Neural cell (in vitro differentiated cells): ENCODE measurements at regions not wholly inside any gene's neighbourhood (a gene's known extent, or its start where the extent isn't known, plus 50 kb on each side); places are given as distances from the start of the nearest gene placed in this dataset.
"Not testable (repeated sequence)": the region's sequence is repeated elsewhere in the genome, so short reads cannot be mapped to it uniquely, and the experiment has no call there.

ENCODE experiments used
- H2AFZ ChIP-seq: fragments of 200-600, 300-800 bp; sonication (generic), shearing (Covaris generic); 2 replicates; pipeline ENCODE4 v1.6.0; 2014; ENCODE audit warnings: low read depth, mild to moderate bottlenecking, antibody characterized with exemption, low read length, moderate library complexity
- H3F3A ChIP-seq: fragments of 200-600 bp; shearing (Covaris generic); 2 replicates; pipeline ENCODE4 v1.6.1; 2016; ENCODE audit warnings: mild to moderate bottlenecking, moderate library complexity, mixed read lengths, antibody characterized with exemption, low read length; ENCODE audit not compliant: insufficient read depth, poor library complexity, severe bottlenecking
- H3K27ac ChIP-seq: fragments of 200-600, 300-800 bp; sonication (generic), shearing (Covaris generic); 2 replicates; pipeline ENCODE4 v1.5.1; 2014; ENCODE audit warnings: mild to moderate bottlenecking, low read length, moderate library complexity
- H3K27me3 ChIP-seq: fragments of 300-800, 200-600 bp; sonication (generic), shearing (Covaris generic); 2 replicates; pipeline ENCODE4 v1.6.0; 2014; ENCODE audit warnings: mild to moderate bottlenecking, low read depth, low read length, moderate library complexity; ENCODE audit not compliant: insufficient read depth
- H3K36me3 ChIP-seq: fragments of 300-800, 200-600 bp; sonication (generic), shearing (Covaris generic); 2 replicates; pipeline ENCODE4 v1.5.1; 2014; ENCODE audit warnings: mild to moderate bottlenecking, antibody characterized with exemption, low read length, moderate library complexity; ENCODE audit not compliant: insufficient read depth
- H3K4me2 ChIP-seq: fragments of 300-800, 200-600 bp; sonication (generic), shearing (Covaris generic); 2 replicates; pipeline ENCODE4 v1.6.0; 2014; ENCODE audit warnings: mild to moderate bottlenecking, low read length
- H3K4me3 ChIP-seq: fragments of 300-800, 200-600 bp; sonication (generic), shearing (Covaris generic); 2 replicates; pipeline ENCODE4 v1.5.1; 2014; ENCODE audit warnings: mild to moderate bottlenecking, low read length, moderate library complexity
- H3K79me2 ChIP-seq: fragments of 200-600 bp; shearing (Covaris generic); replicated peaks from 2 replicates; pipeline ENCODE4 v1.6.0; 2014; ENCODE audit warnings: mild to moderate bottlenecking, low read length, moderate library complexity; ENCODE audit not compliant: insufficient read depth
- H3K9ac ChIP-seq: fragments of 300-800, 200-600 bp; sonication (generic), shearing (Covaris generic); 2 replicates; pipeline ENCODE4 v1.6.1; 2016; ENCODE audit warnings: mild to moderate bottlenecking, low read length, mixed read lengths
- H3K9me2 ChIP-seq: fragments of 200-600 bp; shearing (Covaris generic); 2 replicates; pipeline ENCODE4 v1.6.1; 2016; ENCODE audit warnings: mild to moderate bottlenecking, low read length, mixed read lengths; ENCODE audit not compliant: insufficient read depth
- H3K9me3 ChIP-seq: fragments of 200-600, 300-800 bp; sonication (generic), shearing (Covaris generic); 2 replicates; pipeline ENCODE4 v1.6.1; 2016; ENCODE audit warnings: mild to moderate bottlenecking, mixed run types, low read length, moderate library complexity, mixed read lengths
- H4K20me1 ChIP-seq: fragments of 200-600 bp; shearing (Covaris generic); 2 replicates; pipeline ENCODE4 v1.6.1; 2016; ENCODE audit warnings: mild to moderate bottlenecking, mixed run types; ENCODE audit not compliant: insufficient read depth
- CTCF ChIP-seq: fragments of 450-650 bp; IDR thresholded peaks from 2 replicates; pipeline ENCODE4 v1.5.1; 2014; ENCODE audit warnings: antibody characterized with exemption, mild to moderate bottlenecking, moderate library complexity; ENCODE audit not compliant: poor library complexity, severe bottlenecking
- EP300 ChIP-seq: fragments of 450-650 bp; conservative IDR thresholded peaks from 2 replicates; pipeline ENCODE4 v1.6.1; 2014; ENCODE audit warnings: antibody characterized with exemption, mild to moderate bottlenecking, moderate library complexity; ENCODE audit not compliant: poor library complexity, severe bottlenecking
- EZH2 ChIP-seq: fragments of 200-600, 300-800 bp; shearing (Covaris generic), sonication (generic); IDR thresholded peaks from 2 replicates; pipeline ENCODE4 v1.6.1; 2014; ENCODE audit warnings: antibody characterized with exemption, low read length, borderline replicate concordance, mild to moderate bottlenecking; ENCODE audit not compliant: insufficient read depth, poor library complexity, severe bottlenecking
- MXI1 ChIP-seq: fragments of 450-650 bp; conservative IDR thresholded peaks from 2 replicates; pipeline ENCODE4 v1.6.1; 2014; ENCODE audit warnings: antibody characterized with exemption, mild to moderate bottlenecking; ENCODE audit not compliant: poor library complexity, severe bottlenecking
- POLR2AphosphoS5 ChIP-seq: IDR thresholded peaks from 2 replicates; pipeline ENCODE4 v1.6.1; 2012
- RAD21 ChIP-seq: fragments of 450-650 bp; conservative IDR thresholded peaks from 2 replicates; pipeline ENCODE4 v1.6.1; 2014; ENCODE audit warnings: antibody characterized with exemption, mild to moderate bottlenecking, moderate library complexity
- SMC3 ChIP-seq: fragments of 450-650 bp; conservative IDR thresholded peaks from 2 replicates; pipeline ENCODE4 v1.6.1; 2014; ENCODE audit warnings: antibody characterized with exemption, mild to moderate bottlenecking, moderate library complexity; ENCODE audit not compliant: poor library complexity
- TAF1 ChIP-seq: IDR thresholded peaks from 2 replicates; pipeline ENCODE4 v1.6.1; 2012; ENCODE audit warnings: low read depth
- TF ChIP-seq, protein P1 (sequence below): IDR thresholded peaks from 2 replicates; pipeline ENCODE4 v1.6.1; 2012; ENCODE audit warnings: borderline replicate concordance

- H3K36me3 ChIP-seq: no peaks in the 10 kb centered on the region
- no peak overlapping the region for H2AFZ ChIP-seq
- no peak overlapping the region for H3K9ac ChIP-seq
- TF ChIP-seq MXI1: no peak
- no peak for TF ChIP-seq SMC3
- TF ChIP-seq EP300: no peak
- TF ChIP-seq RAD21: no peak
- TF ChIP-seq CTCF: no peak
- H3K79me2 ChIP-seq: no peaks in the 10 kb centered on the region
- no peak overlapping the region for H3K27ac ChIP-seq
- H3K4me2 ChIP-seq: no peak overlapping the region
- H3K9me2 ChIP-seq: no peaks in the 10 kb centered on the region
- no peaks in the 10 kb centered on the region for H3K9me3 ChIP-seq
- H4K20me1 ChIP-seq: no peaks in the 10 kb centered on the region
- H3K27me3 ChIP-seq: no peaks in the 10 kb centered on the region
- no peak overlapping the region for H3K4me3 ChIP-seq
- H3F3A ChIP-seq: no peaks in the 10 kb centered on the region
These were observed 266.8 kb upstream of the SMIM21 start for GRCh38 chr18:75694292-75694691.

- Histone ChIP-seq H3K27me3 (no peaks in the 10 kb centered on the region), H3K4me2 (no peak overlapping the region), H3K9me2 (no peaks in the 10 kb centered on the region), H3K4me3 (no peak overlapping the region), H2AFZ (no peak overlapping the region), H3K27ac (no peak overlapping the region), H3K79me2 (no peaks in the 10 kb centered on the region), H3F3A (no peaks in the 10 kb centered on the region), H3K36me3 (no peaks in the 10 kb centered on the region), H3K9ac (no peak overlapping the region), H3K9me3 (no peaks in the 10 kb centered on the region), H4K20me1 (no peaks in the 10 kb centered on the region)
- no peak for TF ChIP-seq MXI1
- no peak for TF ChIP-seq CTCF
- TF ChIP-seq, protein P1, sequence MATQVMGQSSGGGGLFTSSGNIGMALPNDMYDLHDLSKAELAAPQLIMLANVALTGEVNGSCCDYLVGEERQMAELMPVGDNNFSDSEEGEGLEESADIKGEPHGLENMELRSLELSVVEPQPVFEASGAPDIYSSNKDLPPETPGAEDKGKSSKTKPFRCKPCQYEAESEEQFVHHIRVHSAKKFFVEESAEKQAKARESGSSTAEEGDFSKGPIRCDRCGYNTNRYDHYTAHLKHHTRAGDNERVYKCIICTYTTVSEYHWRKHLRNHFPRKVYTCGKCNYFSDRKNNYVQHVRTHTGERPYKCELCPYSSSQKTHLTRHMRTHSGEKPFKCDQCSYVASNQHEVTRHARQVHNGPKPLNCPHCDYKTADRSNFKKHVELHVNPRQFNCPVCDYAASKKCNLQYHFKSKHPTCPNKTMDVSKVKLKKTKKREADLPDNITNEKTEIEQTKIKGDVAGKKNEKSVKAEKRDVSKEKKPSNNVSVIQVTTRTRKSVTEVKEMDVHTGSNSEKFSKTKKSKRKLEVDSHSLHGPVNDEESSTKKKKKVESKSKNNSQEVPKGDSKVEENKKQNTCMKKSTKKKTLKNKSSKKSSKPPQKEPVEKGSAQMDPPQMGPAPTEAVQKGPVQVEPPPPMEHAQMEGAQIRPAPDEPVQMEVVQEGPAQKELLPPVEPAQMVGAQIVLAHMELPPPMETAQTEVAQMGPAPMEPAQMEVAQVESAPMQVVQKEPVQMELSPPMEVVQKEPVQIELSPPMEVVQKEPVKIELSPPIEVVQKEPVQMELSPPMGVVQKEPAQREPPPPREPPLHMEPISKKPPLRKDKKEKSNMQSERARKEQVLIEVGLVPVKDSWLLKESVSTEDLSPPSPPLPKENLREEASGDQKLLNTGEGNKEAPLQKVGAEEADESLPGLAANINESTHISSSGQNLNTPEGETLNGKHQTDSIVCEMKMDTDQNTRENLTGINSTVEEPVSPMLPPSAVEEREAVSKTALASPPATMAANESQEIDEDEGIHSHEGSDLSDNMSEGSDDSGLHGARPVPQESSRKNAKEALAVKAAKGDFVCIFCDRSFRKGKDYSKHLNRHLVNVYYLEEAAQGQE: no peak
- no peak for TF ChIP-seq EP300
- no peak for TF ChIP-seq TAF1
- no peak for TF ChIP-seq SMC3
- TF ChIP-seq RAD21: no peak
- TF ChIP-seq POLR2AphosphoS5: no peak
- TF ChIP-seq EZH2: no peak
These were observed 264.0 kb upstream of the SMIM21 start for GRCh38 chr18:75691483-75691882.

DNA sequence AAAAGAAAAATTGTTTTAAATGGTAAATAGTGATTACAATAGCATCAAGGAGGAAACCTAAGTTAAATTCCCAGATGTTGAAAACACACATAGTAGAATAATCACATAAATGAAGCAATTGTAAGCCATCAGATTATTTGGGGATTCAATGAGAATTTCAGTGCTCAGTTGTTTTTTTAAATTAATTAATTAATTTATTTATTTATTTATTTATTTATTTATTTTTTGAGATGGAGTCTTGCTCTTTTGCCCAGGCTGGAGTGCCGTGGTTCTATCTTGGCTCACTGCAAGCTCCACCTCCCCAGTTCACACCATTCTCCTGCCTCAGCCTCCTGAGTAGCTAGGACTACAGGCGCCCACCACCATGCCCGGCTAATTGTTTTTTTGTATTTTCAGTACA is 262.8 kb upstream of the SMIM21 start:
- H3K4me2 ChIP-seq, H3K79me2 ChIP-seq, H3K9me2 ChIP-seq: not testable (repeated sequence)

More for the DNA sequence above, 262.8 kb upstream of the SMIM21 start:
- H4K20me1 ChIP-seq, H3K9ac ChIP-seq, H3K9me3 ChIP-seq, H3F3A ChIP-seq, H2AFZ ChIP-seq, H3K27me3 ChIP-seq, H3K36me3 ChIP-seq, H3K27ac ChIP-seq, H3K4me3 ChIP-seq: not testable (repeated sequence)
